Esophagus squamous epithelium (tissue), 5 donors: ENCODE measurements at regions not wholly inside any gene's neighbourhood (a gene's known extent, or its start where the extent isn't known, plus 50 kb on each side); places are given as distances from the start of the nearest gene placed in this dataset.

Experiments used
- DNase-seq: peaks from one replicate; lab custom pipeline; 2025; lab: John Stamatoyannopoulos, UW
- H3K27ac ChIP-seq, 4 donors: fragments of 200-600 bp; sonication (generic); one replicate each; pipeline ENCODE4 v1.5.1; 2016 to 2019; ENCODE audit warnings: mild to moderate bottlenecking in 1 of 4
- H3K27me3 ChIP-seq, 4 donors: fragments of 200-600 bp; sonication (generic); 1 replicate in 3 of 4; 2 replicates in 1 of 4; pipeline versions ENCODE4 v1.5.1 to v1.6.0; 2017 to 2021; ENCODE audit warnings: antibody characterized with exemption in 1 of 4
- H3K36me3 ChIP-seq, 3 donors: fragments of 200-600 bp; sonication (generic); one replicate each; pipeline ENCODE4 v1.5.1; 2016 to 2019
- H3K4me1 ChIP-seq, 3 donors: fragments of 200-600 bp; sonication (generic); one replicate each; pipeline ENCODE4 v1.5.1; 2017 to 2019
- H3K4me3 ChIP-seq, 4 donors: fragments of 200-600 bp; sonication (generic); 1 replicate in 3 of 4; 2 replicates in 1 of 4; pipeline ENCODE4 v1.5.1; 2016 to 2019; ENCODE audit warnings: mild to moderate bottlenecking in 2 of 4, moderate library complexity in 1 of 4
- H3K9me3 ChIP-seq, 3 donors: fragments of 200-600 bp; sonication (generic); one replicate each; pipeline ENCODE4 v1.5.1; 2016 to 2019
- CTCF ChIP-seq, 6 experiments: fragments of 450-650 bp in 4 of 6; fragments of 200-600 bp in 2 of 6; sonication (generic) in 2 of 6; IDR thresholded peaks; one replicate each; pipeline ENCODE4 v1.5.1; 2016 to 2019; ENCODE audit warnings: antibody characterized with exemption in 6 of 6, mild to moderate bottlenecking in 4 of 6, moderate library complexity in 4 of 6
- POLR2A ChIP-seq, 4 donors: fragments of 450-650 bp; IDR thresholded peaks; one replicate each; pipeline ENCODE4 v1.6.1; 2017; ENCODE audit warnings: antibody characterized with exemption in 4 of 4, mild to moderate bottlenecking in 4 of 4, moderate library complexity in 3 of 4
- WGBS, 2 donors: methylation state at CpG; one replicate each; pipeline ENCODE4 v1.1.5; 2018; 5-methylcytosine and 5-hydroxymethylcytosine counted together
- intact Hi-C: fragments of 100-400 bp; cut with DNase I; formaldehyde crosslinking; loops from one replicate; pipeline ENCODE4 v1.15.0; 2022
- donor health status: DM: yes; HTN: yes; CAD: no.

- no peak overlapping the region for H3K4me3 ChIP-seq
- no peak overlapping the region for H3K27ac ChIP-seq
- no peaks in the 10 kb centered on the region for H3K9me3 ChIP-seq
- 21 to 31% methylated on average over 3 of the region's 3 CpGs for WGBS, 2 donors
- H3K27me3 ChIP-seq, result no peaks in the 10 kb centered on the region
- TF ChIP-seq CTCF (IDR thresholded peaks at IDR 0.05), result no peak
- no peak for TF ChIP-seq POLR2A (IDR thresholded peaks at IDR 0.05)
- intact Hi-C loops, result no loop called here
- H3K4me1 ChIP-seq, result no peaks in the 10 kb centered on the region
- no peaks in the 10 kb centered on the region for H3K36me3 ChIP-seq
- no peak for DNase-seq
Measured at GRCh38 chr1:219771080-219771479, 157.3 kb downstream of the SLC30A10 start.

- WGBS, 2 donors, result 75 to 78% methylated on average over 2 of the region's 2 CpGs
- Histone ChIP-seq H3K9me3 (no peaks in the 10 kb centered on the region), H3K4me3 (no peak overlapping the region), H3K27me3 (peaks cover 0 to 4% (median 0%) of the 10 kb centered on the region in 4 donors), H3K27ac (no peak overlapping the region), H3K36me3 (no peaks in the 10 kb centered on the region), H3K4me1 (no peaks in the 10 kb centered on the region)
- no peak for TF ChIP-seq POLR2A (IDR thresholded peaks at IDR 0.05)
- intact Hi-C loops, result no loop called here
- DNase-seq, result no peak
Measured at GRCh38 chr1:219763321-219763720, 150.4 kb upstream of the ZC3H11B start.

GRCh38 chr1:219761208-219761860 lies 148.4 kb upstream of the ZC3H11B start:
- no peak for DNase-seq
- no peaks in the 10 kb centered on the region for H3K36me3 ChIP-seq
- intact Hi-C loops, result no loop called here
- no peak for TF ChIP-seq CTCF (IDR thresholded peaks at IDR 0.05)
- H3K4me3 ChIP-seq, result no peak overlapping the region
- no peaks in the 10 kb centered on the region for H3K9me3 ChIP-seq
- 69 to 74% methylated on average over 3 of the region's 3 CpGs for WGBS, 2 donors
- no peaks in the 10 kb centered on the region for H3K4me1 ChIP-seq
- H3K27ac ChIP-seq, result no peak overlapping the region
- peaks cover 0 to 4% (median 0%) of the 10 kb centered on the region in 4 donors for H3K27me3 ChIP-seq

- Histone ChIP-seq H3K27me3 (peaks cover 0 to 4% (median 0%) of the 10 kb centered on the region in 4 donors), H3K9me3 (no peaks in the 10 kb centered on the region), H3K4me3 (no peak overlapping the region), H3K4me1 (no peaks in the 10 kb centered on the region), H3K27ac (no peak overlapping the region), H3K36me3 (no peaks in the 10 kb centered on the region)
- intact Hi-C loops, result no loop called here
- 7 to 38% methylated on average over 1 of the region's 1 CpG for WGBS, 2 donors
- TF ChIP-seq POLR2A (IDR thresholded peaks at IDR 0.05) (no peak), CTCF (IDR thresholded peaks at IDR 0.05) (no peak)
- DNase-seq, result no peak
Measured at GRCh38 chr1:219759095-219759494, 146.2 kb upstream of the ZC3H11B start.

GRCh38 chr1:219757890-219758289 lies 145.0 kb upstream of the ZC3H11B start:
- Histone ChIP-seq H3K36me3 (no peaks in the 10 kb centered on the region), H3K27me3 (peaks cover 0 to 4% (median 0%) of the 10 kb centered on the region in 4 donors), H3K4me1 (no peaks in the 10 kb centered on the region), H3K9me3 (no peaks in the 10 kb centered on the region), H3K27ac (no peak overlapping the region), H3K4me3 (no peak overlapping the region)
- intact Hi-C loops, result no loop called here
- TF ChIP-seq CTCF (IDR thresholded peaks at IDR 0.05) (no peak), POLR2A (IDR thresholded peaks at IDR 0.05) (no peak)
- no peak for DNase-seq
- 31 to 32% methylated on average over 5 of the region's 5 CpGs for WGBS, 2 donors
